HG03280 (cell line): ENCODE measurements at regions not wholly inside any gene's neighbourhood (a gene's known extent, or its start where the extent isn't known, plus 50 kb on each side); places are given as distances from the start of the nearest gene placed in this dataset.
A peak's percentile ranks its signal among the peaks of the same experiment; 100 is the strongest.

Experiments
- ATAC-seq: cut with Tn5 transposase; IDR thresholded peaks from one replicate; pipeline ENCODE4 v1.9.1; 2021; ENCODE audit warnings: mild to moderate bottlenecking, moderate library complexity; ENCODE audit not compliant: unreplicated experiment

GRCh38 chr3:72496051-72496670, 352.1 kb downstream of the SHQ1 start:
- ATAC-seq = no peak

GRCh38 chr3:72494626-72495025, 353.6 kb downstream of the SHQ1 start:
- ATAC-seq = no peak

GRCh38 chr3:72494130-72494529, 354.1 kb downstream of the SHQ1 start:
- ATAC-seq = no peak

- no peak for ATAC-seq
Observed at GRCh38 chr3:72492240-72492639, 356.0 kb downstream of the SHQ1 start.

- no peak for ATAC-seq
Observed at GRCh38 chr3:72490688-72491435, 357.4 kb downstream of the SHQ1 start.

- no peak for ATAC-seq
Observed at GRCh38 chr3:72489901-72490300, 358.3 kb downstream of the SHQ1 start.

- no peak for ATAC-seq
Observed at GRCh38 chr3:72488738-72489035, 359.6 kb downstream of the SHQ1 start.

- ATAC-seq = peak; percentile 51
Observed at GRCh38 chr3:72487946-72488737, 360.1 kb downstream of the SHQ1 start.

- no peak for ATAC-seq
Observed at GRCh38 chr3:72487078-72487765, 361.0 kb downstream of the SHQ1 start.

- ATAC-seq = no peak
Observed at GRCh38 chr3:72485641-72486040, 362.6 kb downstream of the SHQ1 start.

- no peak for ATAC-seq
Observed at GRCh38 chr3:72483554-72484104, 364.6 kb downstream of the SHQ1 start.

GRCh38 chr3:72482589-72483321, 365.5 kb downstream of the SHQ1 start:
- peak; percentile 53 for ATAC-seq

- ATAC-seq = no peak
Observed at GRCh38 chr3:72481542-72481941, 366.7 kb downstream of the SHQ1 start.

GRCh38 chr3:72480366-72480765, 367.9 kb downstream of the SHQ1 start:
- ATAC-seq = no peak

- ATAC-seq = no peak
Observed at GRCh38 chr3:72479651-72480215, 368.5 kb downstream of the SHQ1 start.

GRCh38 chr3:72476139-72476483, 372.1 kb downstream of the SHQ1 start:
- no peak for ATAC-seq

- peak; percentile 43 for ATAC-seq
Observed at GRCh38 chr3:72475258-72476138, 372.7 kb downstream of the SHQ1 start.

- no peak for ATAC-seq
Observed at GRCh38 chr3:72474775-72475174, 373.5 kb downstream of the SHQ1 start.

GRCh38 chr3:72473156-72473555, 375.1 kb downstream of the SHQ1 start:
- ATAC-seq = peak; percentile 73
